ENCODE measurements at regions not wholly inside any gene's neighbourhood (a gene's known extent, or its start where the extent isn't known, plus 50 kb on each side); places are given as distances from the start of the nearest gene placed in this dataset.

GRCh38 chr11:56917708-56918400 lies 70.9 kb upstream of the OR5AK2 start:
- TF ChIP-seq PKNOX1 (IDR thresholded peaks at IDR 0.05) (no peak), ZNF384 (IDR thresholded peaks at IDR 0.05) (no peak), ELF4 (IDR thresholded peaks at IDR 0.05) (no peak), TARDBP (IDR thresholded peaks at IDR 0.05) (no peak), NFRKB (IDR thresholded peaks at IDR 0.05) (no peak), FOXM1 (IDR thresholded peaks at IDR 0.05; ENCODE audit: borderline replicate concordance) (no peak), HDGF (IDR thresholded peaks at IDR 0.05; ENCODE audit: borderline replicate concordance) (no peak), CTBP1 (IDR thresholded peaks at IDR 0.05; ENCODE audit: borderline replicate concordance) (no peak), SP1 (IDR thresholded peaks at IDR 0.05) (no peak), FOXA1 (IDR thresholded peaks at IDR 0.05) (no peak), SUZ12 (IDR thresholded peaks at IDR 0.05) (no peak), BHLHE40 (IDR thresholded peaks at IDR 0.05; ENCODE audit: borderline replicate concordance) (no peak), FOXK2 (IDR thresholded peaks at IDR 0.05) (no peak), L3MBTL2 (conservative IDR thresholded peaks at IDR 0.05) (no peak)
